ENCODE measurements at regions not wholly inside any gene's neighbourhood (a gene's known extent, or its start where the extent isn't known, plus 50 kb on each side); places are given as distances from the start of the nearest gene placed in this dataset.

DNA sequence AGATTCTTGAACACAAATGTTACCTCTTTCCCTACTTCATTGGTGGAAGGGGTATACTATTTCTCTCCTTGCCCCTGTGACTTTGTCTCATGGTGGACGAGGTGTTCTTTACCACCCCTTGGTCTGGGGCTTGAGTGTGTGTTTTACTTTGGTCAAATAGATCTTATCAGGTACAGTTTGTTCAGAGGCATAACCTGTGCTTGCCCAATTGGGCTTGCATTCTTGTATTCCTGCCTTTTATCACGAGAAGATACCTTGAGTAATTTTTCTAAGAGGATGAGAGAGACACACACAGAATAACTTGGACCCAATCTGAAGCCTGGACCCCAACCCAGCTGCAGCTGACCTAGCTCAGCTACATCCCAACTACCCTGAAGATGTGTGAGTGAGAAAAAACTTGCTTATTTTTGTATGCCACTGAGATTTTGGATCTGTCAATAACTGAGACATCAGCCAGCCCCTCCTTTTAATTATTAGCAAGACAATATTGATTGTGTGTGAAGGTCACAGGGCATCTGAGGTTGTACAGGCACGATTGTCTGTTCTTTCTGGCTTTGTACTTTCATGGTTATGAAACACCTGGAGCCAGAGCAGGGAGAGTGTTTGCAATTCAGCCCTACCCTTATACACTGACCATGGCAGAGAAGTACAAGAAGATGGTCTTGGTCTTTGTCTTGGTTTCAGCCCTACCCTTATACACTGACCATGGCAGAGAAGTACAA lies 204.7 kb upstream of the SLC35B3 start:
- no peak overlapping the region for H3K27ac ChIP-seq
- intact Hi-C loops (cut with DNase I) = no loop called here

GRCh38 chr6:8637896-8638597 lies 202.7 kb upstream of the SLC35B3 start:
- no peaks in the 10 kb centered on the region for H3K27me3 ChIP-seq
- no peak overlapping the region for H3K27ac ChIP-seq
- TF ChIP-seq, protein P1, sequence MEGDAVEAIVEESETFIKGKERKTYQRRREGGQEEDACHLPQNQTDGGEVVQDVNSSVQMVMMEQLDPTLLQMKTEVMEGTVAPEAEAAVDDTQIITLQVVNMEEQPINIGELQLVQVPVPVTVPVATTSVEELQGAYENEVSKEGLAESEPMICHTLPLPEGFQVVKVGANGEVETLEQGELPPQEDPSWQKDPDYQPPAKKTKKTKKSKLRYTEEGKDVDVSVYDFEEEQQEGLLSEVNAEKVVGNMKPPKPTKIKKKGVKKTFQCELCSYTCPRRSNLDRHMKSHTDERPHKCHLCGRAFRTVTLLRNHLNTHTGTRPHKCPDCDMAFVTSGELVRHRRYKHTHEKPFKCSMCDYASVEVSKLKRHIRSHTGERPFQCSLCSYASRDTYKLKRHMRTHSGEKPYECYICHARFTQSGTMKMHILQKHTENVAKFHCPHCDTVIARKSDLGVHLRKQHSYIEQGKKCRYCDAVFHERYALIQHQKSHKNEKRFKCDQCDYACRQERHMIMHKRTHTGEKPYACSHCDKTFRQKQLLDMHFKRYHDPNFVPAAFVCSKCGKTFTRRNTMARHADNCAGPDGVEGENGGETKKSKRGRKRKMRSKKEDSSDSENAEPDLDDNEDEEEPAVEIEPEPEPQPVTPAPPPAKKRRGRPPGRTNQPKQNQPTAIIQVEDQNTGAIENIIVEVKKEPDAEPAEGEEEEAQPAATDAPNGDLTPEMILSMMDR (IDR thresholded peaks at IDR 0.05) = no peak
- DNase-seq (ENCODE audit: low spot score in 2 of 2) = no peak
- H3K4me1 ChIP-seq = no peaks in the 10 kb centered on the region
- H3K36me3 ChIP-seq = no peaks in the 10 kb centered on the region
- H3K4me3 ChIP-seq = no peak overlapping the region
- H3K9me3 ChIP-seq = no peaks in the 10 kb centered on the region
- intact Hi-C loops (cut with DNase I) = no loop called here

More for the DNA sequence above, 204.7 kb upstream of the SLC35B3 start:
- no peaks in the 10 kb centered on the region for H3K4me1 ChIP-seq
- H3K36me3 ChIP-seq = no peaks in the 10 kb centered on the region
- H3K27me3 ChIP-seq = no peaks in the 10 kb centered on the region
- DNase-seq (ENCODE audit: low spot score in 2 of 2) = no peak
- no peak overlapping the region for H3K4me3 ChIP-seq
- TF ChIP-seq, protein P1 (IDR thresholded peaks at IDR 0.05) = no peak
- H3K9me3 ChIP-seq = no peaks in the 10 kb centered on the region

GRCh38 chr6:8633762-8634161 lies 198.4 kb upstream of the SLC35B3 start:
- intact Hi-C loops (cut with DNase I) = no loop called here
- TF ChIP-seq, protein P1 (IDR thresholded peaks at IDR 0.05) = no peak
- Histone ChIP-seq H3K36me3 (no peaks in the 10 kb centered on the region), H3K27ac (no peak overlapping the region), H3K4me3 (no peak overlapping the region), H3K27me3 (no peaks in the 10 kb centered on the region), H3K4me1 (no peaks in the 10 kb centered on the region), H3K9me3 (no peaks in the 10 kb centered on the region)
- no peak for DNase-seq (ENCODE audit: low spot score in 2 of 2)

GRCh38 chr6:8628736-8629135 lies 193.4 kb upstream of the SLC35B3 start:
- TF ChIP-seq, protein P1 (IDR thresholded peaks at IDR 0.05) = no peak
- Histone ChIP-seq H3K9me3 (no peaks in the 10 kb centered on the region), H3K36me3 (no peaks in the 10 kb centered on the region), H3K4me1 (no peaks in the 10 kb centered on the region), H3K27ac (no peak overlapping the region), H3K27me3 (no peaks in the 10 kb centered on the region), H3K4me3 (no peak overlapping the region)
- intact Hi-C loops (cut with DNase I) = no loop called here
- DNase-seq (ENCODE audit: low spot score in 2 of 2) = no peak

GRCh38 chr6:8628063-8628462 lies 192.7 kb upstream of the SLC35B3 start:
- intact Hi-C loops (cut with DNase I) = no loop called here
- no peaks in the 10 kb centered on the region for H3K36me3 ChIP-seq
- TF ChIP-seq, protein P1 (IDR thresholded peaks at IDR 0.05) = no peak
- H3K4me3 ChIP-seq = no peak overlapping the region
- H3K27me3 ChIP-seq = no peaks in the 10 kb centered on the region
- H3K4me1 ChIP-seq = no peaks in the 10 kb centered on the region
- no peak overlapping the region for H3K27ac ChIP-seq
- DNase-seq (ENCODE audit: low spot score in 2 of 2) = no peak
- H3K9me3 ChIP-seq = no peaks in the 10 kb centered on the region

Measured in ascending aorta (tissue), 2 donors.